GM23248 (cell line): ENCODE measurements at regions not wholly inside any gene's neighbourhood (a gene's known extent, or its start where the extent isn't known, plus 50 kb on each side); places are given as distances from the start of the nearest gene placed in this dataset.

ENCODE experiments used
- DNase-seq: peaks from one replicate; pipeline ENCODE4 v3.0.0-alpha.2; 2015
- H2AFZ ChIP-seq: fragments of 200-600 bp; sonication (generic); 2 replicates; pipeline ENCODE4 v1.6.1; 2016; ENCODE audit warnings: antibody characterized with exemption
- H3F3A ChIP-seq: fragments of 200-600 bp; sonication (generic); 2 replicates; pipeline ENCODE4 v1.6.1; 2016; ENCODE audit warnings: mild to moderate bottlenecking, antibody characterized with exemption, mixed run types; ENCODE audit not compliant: insufficient read depth
- H3K27ac ChIP-seq: fragments of 200-600 bp; sonication (generic); 2 replicates; pipeline ENCODE4 v1.5.1; 2016; ENCODE audit warnings: mild to moderate bottlenecking
- H3K27me3 ChIP-seq: fragments of 200-600 bp; sonication (generic); replicated peaks from 2 replicates; pipeline ENCODE4 v1.6.1; 2016; ENCODE audit warnings: mild to moderate bottlenecking; ENCODE audit not compliant: insufficient read depth
- H3K36me3 ChIP-seq: fragments of 200-600 bp; sonication (generic); 2 replicates; pipeline ENCODE4 v1.6.1; 2016; ENCODE audit warnings: low read depth, mild to moderate bottlenecking
- H3K4me1 ChIP-seq: fragments of 200-600 bp; sonication (generic); 2 replicates; pipeline ENCODE4 v1.6.1; 2016; ENCODE audit warnings: mild to moderate bottlenecking; ENCODE audit not compliant: insufficient read depth
- H3K4me2 ChIP-seq: fragments of 200-600 bp; sonication (generic); one replicate; pipeline ENCODE4 v1.6.1; 2016; ENCODE audit warnings: mild to moderate bottlenecking; ENCODE audit not compliant: unreplicated experiment
- H3K4me3 ChIP-seq: fragments of 200-600 bp; sonication (generic); 2 replicates; pipeline ENCODE4 v1.5.1; 2016; ENCODE audit warnings: mild to moderate bottlenecking
- H3K79me2 ChIP-seq: fragments of 200-600 bp; sonication (generic); 2 replicates; pipeline ENCODE4 v1.6.1; 2016; ENCODE audit warnings: mild to moderate bottlenecking; ENCODE audit not compliant: insufficient read depth
- H3K9ac ChIP-seq: fragments of 200-600 bp; sonication (generic); 2 replicates; pipeline ENCODE4 v1.6.1; 2016; ENCODE audit warnings: mild to moderate bottlenecking
- H3K9me2 ChIP-seq: fragments of 200-600 bp; sonication (generic); 2 replicates; pipeline ENCODE4 v1.6.1; 2016; ENCODE audit warnings: mixed run types, mild to moderate bottlenecking, moderate library complexity; ENCODE audit not compliant: insufficient read depth
- H3K9me3 ChIP-seq: fragments of 200-600 bp; sonication (generic); one replicate; pipeline ENCODE4 v1.6.1; 2017; ENCODE audit warnings: low read depth
- H4K20me1 ChIP-seq: fragments of 200-600 bp; sonication (generic); 2 replicates; pipeline ENCODE4 v1.6.0; 2016; ENCODE audit not compliant: insufficient read depth
- EZH2 ChIP-seq: fragments of 200-600 bp; sonication (generic); IDR thresholded peaks from 2 replicates; pipeline ENCODE4 v1.6.1; 2018; ENCODE audit warnings: antibody characterized with exemption, mild to moderate bottlenecking; ENCODE audit not compliant: insufficient read depth, poor library complexity, severe bottlenecking
- EZH2phosphoT487 ChIP-seq: fragments of 200-600 bp; sonication (generic); IDR thresholded peaks from 2 replicates; pipeline ENCODE4 v1.6.1; 2018; ENCODE audit warnings: antibody characterized with exemption, moderate library complexity, mild to moderate bottlenecking, low read depth; ENCODE audit not compliant: insufficient read depth
- WGBS, 2 experiments: methylation state at CpG; one replicate each; pipeline ENCODE4 v1.1.6; 2015 to 2017; ENCODE audit warnings: low lambda C conversion rate in 2 of 2, low coverage in 1 of 2; ENCODE audit errors: missing lambda C conversion rate in 2 of 2; 5-methylcytosine and 5-hydroxymethylcytosine counted together
- in situ Hi-C: fragments of 300-500 bp; cut with MboI; formaldehyde crosslinking; loops from 2 replicates; pipeline ENCODE4 v1.15.0; 2020

- Histone ChIP-seq H3K9me3 (no peaks in the 10 kb centered on the region), H3K27ac (no peak overlapping the region), H2AFZ (no peak overlapping the region), H4K20me1 (no peaks in the 10 kb centered on the region), H3K9ac (no peak overlapping the region), H3K4me2 (peak overlapping the region; percentile 41), H3K27me3 (no peaks in the 10 kb centered on the region), H3F3A (no peaks in the 10 kb centered on the region; the same call in 1 of the 2 replicates), H3K9me2 (no peaks in the 10 kb centered on the region), H3K4me3 (no peak overlapping the region), H3K36me3 (no peaks in the 10 kb centered on the region), H3K4me1 (peaks cover 12% of the 10 kb centered on the region), H3K79me2 (no peaks in the 10 kb centered on the region)
- in situ Hi-C loops, result no loop called here
- TF ChIP-seq EZH2phosphoT487 (no peak), EZH2 (no peak)
- WGBS, 2 experiments, result 56 to 57% methylated on average over 5 of the region's 5 CpGs
- peak; percentile 47 for DNase-seq
Observed at GRCh38 chr10:118911363-118911762, 118.2 kb upstream of the NANOS1 start.

GRCh38 chr10:118912961-118913600 is 116.4 kb upstream of the NANOS1 start:
- Histone ChIP-seq H3K4me2 (no peak overlapping the region), H3K27me3 (no peaks in the 10 kb centered on the region), H3F3A (no peaks in the 10 kb centered on the region; the same call in 1 of the 2 replicates), H3K9ac (no peak overlapping the region), H3K79me2 (no peaks in the 10 kb centered on the region), H4K20me1 (no peaks in the 10 kb centered on the region), H3K4me3 (no peak overlapping the region), H3K27ac (no peak overlapping the region), H3K36me3 (no peaks in the 10 kb centered on the region), H3K9me3 (no peaks in the 10 kb centered on the region), H3K4me1 (peaks cover 12% of the 10 kb centered on the region), H2AFZ (no peak overlapping the region), H3K9me2 (no peaks in the 10 kb centered on the region)
- TF ChIP-seq EZH2 (no peak), EZH2phosphoT487 (no peak)
- in situ Hi-C loops, result no loop called here
- no peak for DNase-seq
- 74 to 75% methylated on average over 4 of the region's 4 CpGs for WGBS, 2 experiments

GRCh38 chr10:118913825-118914224 is 115.7 kb upstream of the NANOS1 start:
- Histone ChIP-seq H3K9me3 (no peaks in the 10 kb centered on the region), H3K4me3 (no peak overlapping the region), H3K4me2 (no peak overlapping the region), H3K9ac (no peak overlapping the region), H4K20me1 (no peaks in the 10 kb centered on the region), H2AFZ (no peak overlapping the region), H3K27ac (no peak overlapping the region), H3K79me2 (no peaks in the 10 kb centered on the region), H3K27me3 (no peaks in the 10 kb centered on the region), H3F3A (no peaks in the 10 kb centered on the region; the same call in 1 of the 2 replicates), H3K9me2 (no peaks in the 10 kb centered on the region), H3K4me1 (peaks cover 12% of the 10 kb centered on the region), H3K36me3 (no peaks in the 10 kb centered on the region)
- no peak for TF ChIP-seq EZH2
- no peak for TF ChIP-seq EZH2phosphoT487
- in situ Hi-C loops, result no loop called here
- 61 to 66% methylated on average over 4 of the region's 4 CpGs for WGBS, 2 experiments
- DNase-seq, result no peak

- Histone ChIP-seq H3K9me2 (no peaks in the 10 kb centered on the region), H3K9ac (no peak overlapping the region), H2AFZ (no peak overlapping the region), H3K4me2 (no peak overlapping the region), H3K27ac (no peak overlapping the region), H3K9me3 (no peaks in the 10 kb centered on the region), H3F3A (no peaks in the 10 kb centered on the region; the same call in 1 of the 2 replicates), H3K36me3 (no peaks in the 10 kb centered on the region), H4K20me1 (no peaks in the 10 kb centered on the region), H3K27me3 (no peaks in the 10 kb centered on the region), H3K4me3 (no peak overlapping the region), H3K4me1 (peaks cover 12% of the 10 kb centered on the region), H3K79me2 (no peaks in the 10 kb centered on the region)
- DNase-seq, result no peak
- TF ChIP-seq EZH2 (no peak), EZH2phosphoT487 (no peak)
- in situ Hi-C loops, result no loop called here
- 59% methylated on average over 4 of the region's 4 CpGs for WGBS, 2 experiments
Observed at GRCh38 chr10:118914629-118915028, 114.9 kb upstream of the NANOS1 start.

GRCh38 chr10:118915161-118915560 is 114.4 kb upstream of the NANOS1 start:
- H3K4me3 ChIP-seq, result no peak overlapping the region
- TF ChIP-seq EZH2 (no peak), EZH2phosphoT487 (no peak)
- H3F3A ChIP-seq, result no peaks in the 10 kb centered on the region; the same call in 1 of the 2 replicates
- no peaks in the 10 kb centered on the region for H3K27me3 ChIP-seq
- H3K36me3 ChIP-seq, result no peaks in the 10 kb centered on the region
- no peak overlapping the region for H3K9ac ChIP-seq
- H3K27ac ChIP-seq, result no peak overlapping the region
- no peaks in the 10 kb centered on the region for H3K9me3 ChIP-seq
- no peaks in the 10 kb centered on the region for H3K9me2 ChIP-seq
- H3K79me2 ChIP-seq, result no peaks in the 10 kb centered on the region
- 82 to 84% methylated on average over 8 of the region's 8 CpGs for WGBS, 2 experiments
- no peak for DNase-seq
- H3K4me2 ChIP-seq, result no peak overlapping the region
- peaks cover 12% of the 10 kb centered on the region for H3K4me1 ChIP-seq
- no peak overlapping the region for H2AFZ ChIP-seq
- in situ Hi-C loops, result no loop called here
- H4K20me1 ChIP-seq, result no peaks in the 10 kb centered on the region
